GM12878 (cell line): ENCODE measurements at regions not wholly inside any gene's neighbourhood (a gene's known extent, or its start where the extent isn't known, plus 50 kb on each side); places are given as distances from the start of the nearest gene placed in this dataset.

Source experiments
- ATAC-seq: fragments of 200-7000 bp; cut with Tn5 transposase; 3 replicates; pipeline ENCODE4 v1.9.1; 2020; ENCODE audit warnings: mild to moderate bottlenecking, moderate library complexity
- BruUV-seq: library from RNA; stranded (reverse); fragments of 400-500 nt; replicated peaks from 2 replicates; lab custom pipeline; 2021; lab: Mats Ljungman, UMichigan
- CTCF ChIA-PET: fragments of 300-600 bp; sonication (Branson Sonifier 250); formaldehyde crosslinking; extraction: SDS; loops from one replicate; lab custom pipeline; 2021; ENCODE audit warnings: inconsistent platforms; lab: Yijun Ruan, JAX
- POLR2A ChIA-PET: fragments of 350-600 bp; formaldehyde crosslinking; extraction: SDS; loops from one replicate; lab custom pipeline; 2021; ENCODE audit warnings: inconsistent platforms; lab: Charles Lee
- RAD21 ChIA-PET: fragments of 300-600 bp; sonication (Branson Sonifier 250); formaldehyde crosslinking; loops from one replicate; lab custom pipeline; 2023; ENCODE audit warnings: antibody characterized with exemption; ENCODE audit not compliant: unreplicated experiment; lab: Charles Lee
- SMC1A ChIA-PET: fragments of 300-600 bp; sonication (Branson Sonifier 250); formaldehyde crosslinking; loops from one replicate; lab custom pipeline; 2023; ENCODE audit not compliant: unreplicated experiment, uncharacterized antibody; lab: Charles Lee
- DNase-seq: peaks from one replicate; pipeline ENCODE4 v3.0.0-alpha.2; 2011; ENCODE audit warnings: low read depth, low spot score
- FAIRE-seq: peaks from 3 replicates; lab custom pipeline; 2011; peaks lifted over from hg19 to GRCh38; lab: Jason Lieb, UNC
- H2AFZ ChIP-seq: 2 replicates; pipeline ENCODE4 v1.6.0; 2011; ENCODE audit warnings: low read depth, low read length, control low read depth; ENCODE audit not compliant: control insufficient read depth
- H3K27ac ChIP-seq: 2 replicates; pipeline ENCODE4 v1.5.1; 2011; ENCODE audit warnings: control low read depth; ENCODE audit not compliant: control insufficient read depth, insufficient read depth
- H3K27me3 ChIP-seq, 2 experiments: replicated peaks in 1 of 2; 2 replicates each; pipeline versions ENCODE4 v1.6.0 to v1.6.1; 2011; ENCODE audit warnings: low read length in 1 of 2; ENCODE audit not compliant: control insufficient read depth in 2 of 2, insufficient read depth in 2 of 2
- H3K36me3 ChIP-seq, 2 experiments: 2 replicates each; pipeline ENCODE4 v1.5.1; 2011; ENCODE audit warnings: low read length in 1 of 2; ENCODE audit not compliant: control insufficient read depth in 2 of 2, insufficient read depth in 2 of 2
- H3K4me1 ChIP-seq: 2 replicates; pipeline ENCODE4 v1.6.1; 2011; ENCODE audit warnings: mild to moderate bottlenecking, low read length, moderate library complexity, mixed read lengths; ENCODE audit not compliant: control insufficient read depth, insufficient read depth
- H3K4me2 ChIP-seq: 2 replicates; pipeline ENCODE4 v1.6.0; 2011; ENCODE audit warnings: control low read depth; ENCODE audit not compliant: control insufficient read depth, insufficient read depth
- H3K4me3 ChIP-seq: fragments of 200-600 bp; sonication (generic); 2 replicates; pipeline ENCODE4 v1.5.1; 2016
- H3K79me2 ChIP-seq: 2 replicates; pipeline ENCODE4 v1.6.0; 2011; ENCODE audit warnings: low read length; ENCODE audit not compliant: control insufficient read depth, insufficient read depth
- H3K9ac ChIP-seq: 2 replicates; pipeline ENCODE4 v1.8.0; 2011; ENCODE audit warnings: low read length, control low read depth, mixed read lengths; ENCODE audit not compliant: control insufficient read depth, insufficient read depth
- H3K9me3 ChIP-seq: replicated peaks from 3 replicates; pipeline ENCODE4 v1.5.1; 2011; ENCODE audit warnings: mild to moderate bottlenecking, low read length; ENCODE audit not compliant: control insufficient read depth, insufficient read depth
- H4K20me1 ChIP-seq: 2 replicates; pipeline ENCODE4 v1.6.0; 2011; ENCODE audit not compliant: control insufficient read depth, insufficient read depth
- E4F1 ChIP-seq: fragments of 450-650 bp; IDR thresholded peaks from 2 replicates; pipeline ENCODE4 v1.6.1; 2018; ENCODE audit warnings: borderline replicate concordance, mild to moderate bottlenecking; ENCODE audit not compliant: partially characterized antibody
- ELK1 ChIP-seq: IDR thresholded peaks from 2 replicates; pipeline ENCODE4 v1.6.1; 2012; ENCODE audit warnings: low read depth, low read length, improper control_type of control experiment
- IKZF1 ChIP-seq: fragments of 450-650 bp; conservative IDR thresholded peaks from 2 replicates; pipeline ENCODE4 v1.6.1; 2017; ENCODE audit warnings: antibody characterized with exemption, mild to moderate bottlenecking
- MEF2A ChIP-seq: IDR thresholded peaks from 2 replicates; pipeline ENCODE4 v1.6.1; 2011; ENCODE audit warnings: low read depth, mild to moderate bottlenecking, low read length, moderate library complexity; ENCODE audit not compliant: insufficient read depth
- PAX5 ChIP-seq: IDR thresholded peaks from 2 replicates; pipeline ENCODE4 v1.6.1; 2011; ENCODE audit warnings: low read depth, low read length, borderline replicate concordance
- RELA ChIP-seq: fragments of 450-650 bp; IDR thresholded peaks from 2 replicates; pipeline ENCODE4 v1.8.0; 2014; ENCODE audit warnings: borderline replicate concordance; ENCODE audit not compliant: partially characterized antibody
- RUNX3 ChIP-seq: IDR thresholded peaks from 2 replicates; pipeline ENCODE4 v1.6.1; 2012; ENCODE audit warnings: low read length, inconsistent platforms
- SMARCA5 ChIP-seq: fragments of 450-650 bp; IDR thresholded peaks from 2 replicates; pipeline ENCODE4 v1.6.1; 2017; ENCODE audit warnings: mild to moderate bottlenecking
- TCF3 ChIP-seq: IDR thresholded peaks from 2 replicates; pipeline ENCODE4 v1.6.1; 2012; ENCODE audit warnings: low read depth, mild to moderate bottlenecking, low read length, borderline replicate concordance; ENCODE audit not compliant: insufficient read depth
- WRNIP1 ChIP-seq: IDR thresholded peaks from 2 replicates; pipeline ENCODE4 v1.6.1; 2011; ENCODE audit warnings: low read depth, low read length, improper control_type of control experiment, borderline replicate concordance
- ZBTB33 ChIP-seq: fragments of 450-650 bp; IDR thresholded peaks from 2 replicates; pipeline ENCODE4 v1.6.1; 2017; ENCODE audit warnings: mild to moderate bottlenecking
- WGBS: methylation state at CpG from one replicate; pipeline ENCODE4 v1.1.6; 2016; ENCODE audit warnings: low lambda C conversion rate; ENCODE audit not compliant: insufficient replicate concordance, insufficient coverage; ENCODE audit errors: missing lambda C conversion rate; 5-methylcytosine and 5-hydroxymethylcytosine counted together
- in situ Hi-C: fragments of 300-500 bp; cut with MboI; formaldehyde crosslinking; loops from 9 replicates; pipeline ENCODE4 v1.14.3; 2018; ENCODE audit warnings: mixed read lengths
- intact Hi-C: fragments of 100-400 bp; cut with micrococcal nuclease; formaldehyde crosslinking; loops from one replicate; pipeline ENCODE4 v1.14.2; 2022; ENCODE audit not compliant: unreplicated experiment
- TF ChIP-seq, protein P1 (sequence below): fragments of 450-650 bp; IDR thresholded peaks from 2 replicates; pipeline ENCODE4 v1.6.1; 2017; ENCODE audit warnings: mild to moderate bottlenecking, moderate library complexity
- TF ChIP-seq, protein P2 (sequence below): fragments of 450-650 bp; conservative IDR thresholded peaks from 2 replicates; pipeline ENCODE4 v1.6.1; 2017; ENCODE audit warnings: mild to moderate bottlenecking, moderate library complexity

GRCh38 chr15:79777916-79778315 lies 118.9 kb downstream of the MTHFS start:
- DNase-seq (no peak), ATAC-seq (no peak), FAIRE-seq (no peak)
- Histone ChIP-seq H3K9me3 (peaks cover 7% of the 10 kb centered on the region; the same call in 2 of the 3 replicates), H3K27me3 (no peaks in the 10 kb centered on the region), H3K27ac (no peak overlapping the region), H3K4me1 (peaks cover 13% of the 10 kb centered on the region), H4K20me1 (no peaks in the 10 kb centered on the region), H3K4me2 (no peak overlapping the region), H3K4me3 (no peak overlapping the region), H3K79me2 (no peaks in the 10 kb centered on the region), H2AFZ (no peak overlapping the region), H3K36me3 (no peaks in the 10 kb centered on the region), H3K9ac (no peak overlapping the region)
- ChIA-PET RAD21 (no interaction called here), POLR2A (no interaction called here), SMC1A (no interaction called here), CTCF (no interaction called here)
- intact Hi-C loops (loop anchor here (10.0 kb wide), 1 partner anchor 397 kb away; no protein-coding TSS in a partner anchor), in situ Hi-C loops (loop anchor here (10.0 kb wide), 2 partner anchors 217 to 397 kb away; no protein-coding TSS in a partner anchor)
- 48% methylated on average over 2 of the region's 2 CpGs for WGBS
- no TSS peak for BruUV-seq
- TF ChIP-seq TCF3 (no peak), SMARCA5 (no peak), RELA (no peak), PAX5 (no peak), RUNX3 (no peak), ZBTB33 (no peak), IKZF1 (no peak), MEF2A (no peak), WRNIP1 (no peak), E4F1 (no peak), ELK1 (no peak)
- TF ChIP-seq, protein P1, sequence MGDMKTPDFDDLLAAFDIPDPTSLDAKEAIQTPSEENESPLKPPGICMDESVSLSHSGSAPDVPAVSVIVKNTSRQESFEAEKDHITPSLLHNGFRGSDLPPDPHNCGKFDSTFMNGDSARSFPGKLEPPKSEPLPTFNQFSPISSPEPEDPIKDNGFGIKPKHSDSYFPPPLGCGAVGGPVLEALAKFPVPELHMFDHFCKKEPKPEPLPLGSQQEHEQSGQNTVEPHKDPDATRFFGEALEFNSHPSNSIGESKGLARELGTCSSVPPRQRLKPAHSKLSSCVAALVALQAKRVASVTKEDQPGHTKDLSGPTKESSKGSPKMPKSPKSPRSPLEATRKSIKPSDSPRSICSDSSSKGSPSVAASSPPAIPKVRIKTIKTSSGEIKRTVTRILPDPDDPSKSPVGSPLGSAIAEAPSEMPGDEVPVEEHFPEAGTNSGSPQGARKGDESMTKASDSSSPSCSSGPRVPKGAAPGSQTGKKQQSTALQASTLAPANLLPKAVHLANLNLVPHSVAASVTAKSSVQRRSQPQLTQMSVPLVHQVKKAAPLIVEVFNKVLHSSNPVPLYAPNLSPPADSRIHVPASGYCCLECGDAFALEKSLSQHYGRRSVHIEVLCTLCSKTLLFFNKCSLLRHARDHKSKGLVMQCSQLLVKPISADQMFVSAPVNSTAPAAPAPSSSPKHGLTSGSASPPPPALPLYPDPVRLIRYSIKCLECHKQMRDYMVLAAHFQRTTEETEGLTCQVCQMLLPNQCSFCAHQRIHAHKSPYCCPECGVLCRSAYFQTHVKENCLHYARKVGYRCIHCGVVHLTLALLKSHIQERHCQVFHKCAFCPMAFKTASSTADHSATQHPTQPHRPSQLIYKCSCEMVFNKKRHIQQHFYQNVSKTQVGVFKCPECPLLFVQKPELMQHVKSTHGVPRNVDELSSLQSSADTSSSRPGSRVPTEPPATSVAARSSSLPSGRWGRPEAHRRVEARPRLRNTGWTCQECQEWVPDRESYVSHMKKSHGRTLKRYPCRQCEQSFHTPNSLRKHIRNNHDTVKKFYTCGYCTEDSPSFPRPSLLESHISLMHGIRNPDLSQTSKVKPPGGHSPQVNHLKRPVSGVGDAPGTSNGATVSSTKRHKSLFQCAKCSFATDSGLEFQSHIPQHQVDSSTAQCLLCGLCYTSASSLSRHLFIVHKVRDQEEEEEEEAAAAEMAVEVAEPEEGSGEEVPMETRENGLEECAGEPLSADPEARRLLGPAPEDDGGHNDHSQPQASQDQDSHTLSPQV: no peak
- TF ChIP-seq, protein P2, sequence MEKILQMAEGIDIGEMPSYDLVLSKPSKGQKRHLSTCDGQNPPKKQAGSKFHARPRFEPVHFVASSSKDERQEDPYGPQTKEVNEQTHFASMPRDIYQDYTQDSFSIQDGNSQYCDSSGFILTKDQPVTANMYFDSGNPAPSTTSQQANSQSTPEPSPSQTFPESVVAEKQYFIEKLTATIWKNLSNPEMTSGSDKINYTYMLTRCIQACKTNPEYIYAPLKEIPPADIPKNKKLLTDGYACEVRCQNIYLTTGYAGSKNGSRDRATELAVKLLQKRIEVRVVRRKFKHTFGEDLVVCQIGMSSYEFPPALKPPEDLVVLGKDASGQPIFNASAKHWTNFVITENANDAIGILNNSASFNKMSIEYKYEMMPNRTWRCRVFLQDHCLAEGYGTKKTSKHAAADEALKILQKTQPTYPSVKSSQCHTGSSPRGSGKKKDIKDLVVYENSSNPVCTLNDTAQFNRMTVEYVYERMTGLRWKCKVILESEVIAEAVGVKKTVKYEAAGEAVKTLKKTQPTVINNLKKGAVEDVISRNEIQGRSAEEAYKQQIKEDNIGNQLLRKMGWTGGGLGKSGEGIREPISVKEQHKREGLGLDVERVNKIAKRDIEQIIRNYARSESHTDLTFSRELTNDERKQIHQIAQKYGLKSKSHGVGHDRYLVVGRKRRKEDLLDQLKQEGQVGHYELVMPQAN: no peak
